Stimulated activated CD4-positive, alpha-beta T cell treated with anti-CD3 and anti-CD28 coated beads, Interleukin-2, amount 100 ng/mL, for 24 hours (primary cell): ENCODE measurements at regions not wholly inside any gene's neighbourhood (a gene's known extent, or its start where the extent isn't known, plus 50 kb on each side); places are given as distances from the start of the nearest gene placed in this dataset.
"Not testable (repeated sequence)": the region's sequence is repeated elsewhere in the genome, so short reads cannot be mapped to it uniquely, and the experiment has no call there.

Experiments
- DNase-seq, 2 donors: peaks; one replicate each; pipeline ENCODE4 v3.0.0-alpha.2; 2020

DNA sequence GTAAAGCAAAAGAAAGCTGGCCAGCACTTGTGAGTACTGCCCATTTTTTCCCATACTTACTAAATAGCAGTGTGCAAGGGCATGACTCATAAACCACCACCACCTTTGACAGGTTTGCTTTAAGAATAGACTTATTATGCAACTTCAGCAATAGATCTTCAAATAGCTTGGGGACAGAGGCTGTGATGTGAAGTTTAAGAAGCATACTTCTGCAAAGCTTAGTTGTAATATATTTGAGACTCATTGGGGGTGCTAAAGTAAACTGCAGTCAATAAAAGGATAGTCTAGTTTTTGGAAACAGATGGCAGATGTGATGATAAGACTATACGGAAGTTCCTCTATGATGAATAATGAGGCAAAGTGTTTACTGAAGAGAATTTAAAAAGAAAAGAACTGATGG lies 210.0 kb downstream of the PLA2G4A start:
- DNase-seq, result no peak

DNA sequence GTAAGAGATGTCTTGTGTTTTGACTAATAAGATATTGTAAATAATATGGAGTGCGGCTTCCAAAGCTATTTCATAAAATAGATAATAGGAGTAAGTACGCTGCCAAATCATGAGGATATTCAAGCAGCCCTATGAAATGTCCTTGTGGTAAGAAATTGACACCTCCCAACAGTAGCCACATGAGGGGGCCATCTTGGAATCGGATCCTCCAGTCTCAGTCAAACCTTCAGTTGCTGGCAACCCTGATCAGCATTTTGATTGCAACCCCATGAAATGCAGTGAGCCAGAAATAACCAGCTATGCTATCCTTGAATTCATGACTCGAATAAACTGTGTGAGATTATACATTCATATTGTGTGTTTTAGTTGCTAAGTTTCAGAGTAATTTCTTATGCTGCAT lies 212.4 kb downstream of the PLA2G4A start:
- no peak for DNase-seq

DNA sequence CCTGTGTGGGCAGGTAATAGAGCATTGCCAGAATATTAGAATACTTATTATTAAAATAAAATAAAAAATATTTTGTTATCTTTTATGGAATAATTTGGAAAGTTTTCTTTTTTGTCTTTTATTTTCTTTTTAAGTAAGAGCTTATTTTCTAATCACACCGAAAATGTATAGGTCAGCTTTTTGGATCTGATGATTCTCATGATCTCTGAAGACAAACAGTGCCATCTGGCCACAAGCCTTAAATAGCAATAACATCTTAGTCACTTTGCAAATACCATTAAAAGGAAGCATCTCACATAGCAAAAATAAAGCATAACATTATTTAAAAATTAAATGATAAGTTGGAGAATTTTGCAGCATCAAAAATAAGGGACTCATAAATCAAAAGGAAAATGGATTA lies 213.8 kb downstream of the PLA2G4A start:
- no peak for DNase-seq

DNA sequence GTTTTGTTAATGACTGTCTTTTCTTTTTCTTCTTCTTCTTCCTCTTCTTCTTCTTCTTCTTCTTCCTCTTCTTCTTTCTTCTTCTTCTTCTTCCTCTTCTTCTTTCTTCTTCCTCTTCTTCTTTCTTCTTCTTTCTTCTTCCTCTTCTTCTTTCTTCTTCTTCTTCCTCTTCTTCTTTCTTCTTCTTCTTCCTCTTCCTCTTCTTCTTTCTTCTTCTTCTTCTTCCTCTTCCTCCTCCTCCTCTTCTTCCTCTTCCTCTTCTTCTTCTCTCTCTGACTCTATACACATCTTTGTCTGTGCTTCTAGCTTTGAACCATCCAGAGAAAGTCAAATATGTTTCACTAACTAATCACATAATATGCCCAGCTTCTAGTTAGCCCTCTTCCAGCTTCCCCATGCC lies 214.7 kb downstream of the PLA2G4A start:
- DNase-seq, result not testable (repeated sequence)

DNA sequence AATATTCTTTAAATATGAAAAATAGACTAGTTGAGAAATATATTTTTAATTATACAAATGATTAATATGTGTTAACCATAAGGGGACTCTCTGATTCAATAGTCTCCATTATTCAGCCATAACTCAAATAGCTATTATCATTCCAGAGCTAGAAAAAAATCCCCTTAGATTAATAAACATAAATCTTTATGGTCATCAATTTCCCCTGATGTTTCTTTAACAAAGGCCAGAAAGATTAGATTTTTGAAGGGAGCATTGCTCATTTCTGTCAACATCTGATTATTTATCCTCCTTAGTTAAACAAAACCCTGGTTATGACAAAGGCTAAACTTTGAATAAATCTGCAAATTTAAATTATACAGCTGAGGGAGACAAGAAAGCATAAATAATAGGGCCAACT lies 215.7 kb downstream of the PLA2G4A start:
- DNase-seq, result no peak

DNA sequence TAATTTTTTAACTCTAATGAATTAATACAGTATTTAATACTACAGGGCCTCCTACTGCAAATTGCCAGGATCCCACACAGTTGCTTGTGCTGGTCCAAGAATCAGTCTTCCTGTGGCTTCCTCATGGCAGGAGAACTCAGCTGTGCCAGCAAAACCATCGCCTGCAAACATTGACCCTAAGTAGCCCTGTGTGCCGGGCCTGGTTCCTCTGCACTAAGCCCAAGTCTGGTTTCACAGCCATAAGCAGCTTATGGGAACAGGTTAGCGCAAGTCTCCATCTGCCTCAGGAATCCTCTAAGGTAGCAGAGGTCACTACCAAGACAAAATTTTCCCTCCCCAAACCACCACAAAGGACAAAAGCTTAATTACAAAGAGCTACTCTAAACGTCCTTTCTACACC lies 216.6 kb downstream of the PLA2G4A start:
- DNase-seq, result no peak

DNA sequence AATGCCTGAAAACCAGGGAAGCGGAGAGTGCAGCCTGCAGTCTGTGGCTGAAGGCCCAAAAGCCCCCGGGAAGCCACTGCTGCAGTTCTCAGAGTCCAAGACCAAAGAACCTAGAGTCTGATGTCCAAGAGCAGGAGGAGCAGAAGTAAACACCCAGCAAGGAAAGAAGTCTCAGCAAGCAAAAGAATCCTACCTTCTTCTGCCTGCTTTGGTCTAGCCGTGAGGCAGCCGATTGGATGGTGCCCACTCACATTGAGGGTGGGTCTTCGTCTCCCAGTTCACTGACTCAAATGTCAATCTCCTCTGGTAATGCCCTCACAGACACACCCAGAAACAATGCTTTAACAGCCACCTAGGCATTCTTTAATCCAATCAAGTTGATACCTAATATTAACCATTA lies 217.5 kb downstream of the PLA2G4A start:
- no peak for DNase-seq

DNA sequence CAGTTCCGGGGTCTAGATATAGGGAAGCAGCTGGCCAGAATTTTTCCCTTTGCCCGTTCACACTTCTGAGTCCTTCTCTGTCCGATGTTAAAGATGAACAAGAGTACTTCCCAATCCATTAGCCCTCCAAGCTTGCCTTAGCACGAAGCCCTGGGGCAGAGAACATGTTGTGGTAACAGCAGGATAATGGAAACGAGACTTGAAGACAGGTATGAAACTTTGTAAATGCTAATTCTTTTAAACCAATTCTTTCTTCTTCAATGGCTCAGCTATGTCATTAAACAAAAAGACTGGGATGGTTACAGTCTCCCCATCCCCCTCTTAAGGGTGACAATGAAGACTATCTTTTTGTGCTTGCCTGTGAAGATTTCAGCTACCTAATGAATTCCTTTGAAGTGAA lies 218.5 kb downstream of the PLA2G4A start:
- DNase-seq, result no peak

DNA sequence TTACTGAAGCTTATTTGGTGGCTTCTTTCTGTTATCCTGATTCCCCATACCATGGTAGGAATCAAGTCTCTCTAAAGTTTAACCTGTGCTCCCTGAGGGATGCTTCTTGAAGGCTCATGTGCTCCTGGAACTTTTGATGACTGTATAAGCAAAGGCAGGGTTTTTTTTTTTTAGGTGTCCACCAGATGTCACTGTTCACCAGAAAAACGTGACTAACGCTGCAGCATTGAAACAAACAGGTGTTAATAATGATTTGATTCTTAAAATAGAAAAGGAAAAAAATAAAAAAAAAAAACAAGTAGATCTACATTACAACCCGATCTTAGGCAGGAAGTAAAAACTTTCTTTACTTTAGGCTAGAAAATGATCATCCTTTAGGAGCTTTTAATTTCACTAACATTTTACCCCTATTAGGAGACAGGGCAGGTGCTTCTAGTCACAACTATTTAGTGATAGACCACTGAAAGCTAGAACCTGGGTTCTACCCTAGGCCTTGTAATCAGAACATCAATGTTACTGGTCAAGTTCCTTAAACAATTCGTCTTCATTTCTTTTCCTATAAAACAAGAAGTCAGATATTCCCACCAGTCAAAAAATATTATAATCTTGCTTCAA lies 223.0 kb downstream of the PLA2G4A start:
- no peak for DNase-seq

DNA sequence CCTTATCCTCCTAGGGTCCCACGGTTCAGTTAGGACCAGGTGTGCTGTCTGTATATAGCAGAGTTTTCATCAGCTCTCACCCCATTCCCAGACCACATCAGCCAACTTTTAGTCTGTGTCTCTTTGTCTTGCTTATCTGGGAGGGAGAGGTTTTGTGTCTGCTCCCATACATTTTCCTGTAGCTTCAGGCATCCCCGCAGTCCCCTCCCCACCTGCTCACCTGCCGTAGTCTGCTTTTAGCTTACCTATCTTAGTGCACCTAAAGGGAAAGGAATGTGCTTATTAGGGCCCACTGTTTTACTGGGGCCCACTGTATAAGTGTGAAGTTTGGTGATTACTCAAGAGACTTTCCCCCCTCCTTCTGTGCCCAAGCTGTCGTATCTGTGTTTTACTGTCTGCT lies 225.1 kb downstream of the PLA2G4A start:
- DNase-seq, result no peak

DNA sequence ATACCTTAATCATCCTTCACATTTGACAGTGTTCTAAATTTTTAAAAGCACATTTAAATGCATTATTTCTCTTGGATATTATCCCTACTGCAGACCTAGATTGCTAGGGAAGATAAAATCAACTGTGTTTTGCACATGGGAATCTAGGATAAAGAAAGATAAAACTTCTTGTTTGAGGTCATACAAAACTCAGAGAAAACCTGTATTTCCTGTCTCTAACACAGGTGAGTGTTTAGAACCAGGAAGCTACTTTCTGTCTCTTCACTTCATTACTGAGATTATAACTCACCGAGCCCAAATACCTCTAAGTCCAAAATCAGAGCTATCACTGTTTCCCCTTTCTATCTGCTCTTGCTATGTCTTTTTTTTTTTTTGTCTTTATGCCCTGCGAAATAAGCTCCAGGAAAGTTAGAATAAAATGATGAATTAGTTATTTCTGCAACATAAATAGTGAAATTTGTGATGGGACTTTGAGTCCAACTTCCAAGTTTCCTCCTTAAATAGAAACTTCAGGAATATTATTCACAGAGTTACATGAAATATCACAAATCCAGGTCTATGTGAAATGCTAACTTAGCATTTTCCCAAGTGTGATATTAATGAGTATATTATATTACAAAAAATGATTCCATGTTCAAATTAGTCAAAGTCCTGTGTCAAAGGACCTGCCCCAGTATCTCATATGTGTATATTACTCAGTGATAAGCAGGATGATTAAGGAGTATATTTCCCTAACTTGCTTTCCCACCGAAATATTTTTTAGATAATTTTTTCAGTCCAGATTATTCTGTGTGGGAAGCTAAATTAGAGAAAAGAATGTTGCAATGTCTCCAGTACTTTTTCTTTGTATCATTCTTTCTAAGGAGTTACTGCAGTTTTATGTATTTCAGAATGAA lies 226.4 kb downstream of the PLA2G4A start:
- DNase-seq, result no peak

DNA sequence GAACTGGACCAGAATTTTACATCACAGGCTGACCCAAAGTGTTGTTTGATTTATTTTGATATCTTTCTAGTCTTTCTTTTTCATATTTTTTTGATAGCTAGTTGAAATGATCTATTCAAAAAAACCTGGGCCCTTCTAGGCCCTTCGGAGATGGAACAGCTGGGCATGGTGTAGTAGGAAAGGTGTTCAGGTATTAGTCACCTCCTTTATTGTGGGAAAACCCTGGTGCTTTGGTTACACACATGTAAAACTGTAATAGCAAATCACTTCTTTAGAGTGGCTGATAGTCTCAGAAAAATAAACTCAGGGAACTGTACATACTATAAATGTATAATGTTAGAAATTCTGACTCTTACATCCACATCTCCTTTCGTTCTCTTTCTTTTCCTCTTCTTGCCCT lies 234.5 kb downstream of the PLA2G4A start:
- DNase-seq, result no peak

DNA sequence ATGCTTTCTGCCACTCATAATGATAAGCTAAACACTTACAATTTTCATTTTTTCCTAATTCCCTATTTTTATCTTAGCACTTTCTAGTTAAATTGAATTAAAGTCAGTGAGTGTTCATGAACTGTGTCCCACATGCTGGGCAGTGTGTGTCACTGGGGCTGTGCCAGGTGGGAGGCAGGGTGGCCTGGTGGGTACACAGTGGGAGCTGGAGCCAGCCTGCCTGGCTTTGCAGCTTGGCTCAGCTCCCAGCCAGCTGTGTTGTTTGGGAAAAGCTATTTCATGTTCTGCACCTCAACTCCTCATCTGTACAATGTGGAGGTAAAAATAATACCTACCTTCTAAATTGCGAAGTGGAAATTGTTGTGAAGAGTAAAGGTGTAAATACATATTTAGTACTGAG lies 238.4 kb downstream of the PLA2G4A start:
- DNase-seq, result no peak

DNA sequence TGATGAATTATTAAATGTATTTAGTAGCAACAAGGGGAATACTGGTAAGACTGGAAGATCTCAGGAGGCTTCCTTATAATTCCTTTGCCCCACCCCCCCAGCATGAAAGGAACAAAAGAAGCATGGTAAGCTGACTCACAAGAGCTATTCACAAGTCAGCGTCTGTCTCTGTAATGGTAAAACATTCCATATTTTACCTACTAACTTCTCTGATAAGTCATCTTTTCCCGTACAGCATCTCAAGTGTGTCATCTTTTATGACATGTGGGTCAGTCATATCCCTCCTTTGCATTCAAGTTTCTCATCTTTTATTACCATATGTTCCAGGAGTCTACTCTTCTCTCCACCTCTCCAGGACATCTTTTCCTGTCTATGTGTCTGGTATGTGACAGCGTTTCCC lies 241.3 kb downstream of the PLA2G4A start:
- DNase-seq, result no peak

DNA sequence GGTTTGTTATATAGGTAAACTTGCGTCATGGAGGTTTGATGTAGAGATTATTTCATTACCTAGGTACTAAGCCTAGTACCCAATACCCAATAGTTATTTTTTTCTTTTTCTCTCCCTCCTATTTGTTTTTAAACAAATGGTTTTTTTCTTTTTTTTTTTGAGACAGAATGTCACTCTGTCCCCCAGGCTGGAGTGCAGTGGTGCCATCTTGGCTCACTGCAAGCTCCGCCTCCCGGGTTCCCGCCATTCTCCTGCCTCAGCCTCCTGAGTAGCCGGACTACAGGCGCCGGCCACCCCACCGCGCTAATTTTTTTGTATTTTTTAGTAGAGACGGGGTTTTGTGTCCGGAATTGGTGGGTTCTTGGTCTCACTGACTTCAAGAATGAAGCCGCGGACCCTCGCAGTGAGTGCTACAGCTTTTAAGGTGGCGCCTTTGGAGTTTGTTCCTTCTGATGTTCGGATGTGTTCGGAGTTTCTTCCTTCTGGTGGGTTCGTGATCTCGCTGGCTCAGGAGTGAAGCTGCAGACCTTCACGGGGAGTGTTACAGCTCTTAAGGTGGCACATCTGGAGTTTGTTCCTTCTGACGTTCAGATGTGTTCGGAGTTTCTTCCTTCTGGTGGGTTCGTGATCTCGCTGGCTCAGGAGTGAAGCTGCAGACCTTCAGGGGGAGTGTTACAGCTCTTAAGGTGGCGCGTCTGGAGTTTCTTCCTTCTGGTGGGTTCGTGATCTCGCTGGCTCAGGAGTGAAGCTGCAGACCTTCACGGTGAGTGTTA lies 243.7 kb downstream of the PLA2G4A start:
- DNase-seq, result not testable (repeated sequence)

DNA sequence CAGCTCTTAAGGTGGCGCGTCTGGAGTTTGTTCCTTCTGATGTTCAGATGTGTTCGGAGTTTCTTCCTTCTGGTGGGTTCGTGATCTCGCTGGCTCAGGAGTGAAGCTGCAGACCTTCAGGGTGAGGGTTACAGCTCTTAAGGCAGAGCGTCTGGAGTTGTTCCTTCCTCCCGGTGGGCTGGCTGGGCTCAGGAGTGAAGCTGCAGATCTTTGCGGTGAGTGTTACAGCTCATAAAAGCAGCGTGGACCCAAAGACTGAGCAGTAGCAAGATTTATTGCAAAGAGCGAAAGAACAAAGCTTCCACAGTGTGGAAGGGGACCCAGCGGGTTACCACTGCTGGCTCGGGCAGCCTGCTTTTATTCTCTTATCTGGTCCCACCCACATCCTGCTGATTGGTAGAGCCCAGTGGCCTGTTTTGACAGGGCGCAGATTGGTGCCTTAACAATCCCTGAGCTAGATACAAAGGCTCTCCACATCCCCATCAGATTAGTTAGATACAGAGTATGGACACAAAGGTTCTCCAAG lies 244.3 kb downstream of the PLA2G4A start:
- DNase-seq, result not testable (repeated sequence)

DNA sequence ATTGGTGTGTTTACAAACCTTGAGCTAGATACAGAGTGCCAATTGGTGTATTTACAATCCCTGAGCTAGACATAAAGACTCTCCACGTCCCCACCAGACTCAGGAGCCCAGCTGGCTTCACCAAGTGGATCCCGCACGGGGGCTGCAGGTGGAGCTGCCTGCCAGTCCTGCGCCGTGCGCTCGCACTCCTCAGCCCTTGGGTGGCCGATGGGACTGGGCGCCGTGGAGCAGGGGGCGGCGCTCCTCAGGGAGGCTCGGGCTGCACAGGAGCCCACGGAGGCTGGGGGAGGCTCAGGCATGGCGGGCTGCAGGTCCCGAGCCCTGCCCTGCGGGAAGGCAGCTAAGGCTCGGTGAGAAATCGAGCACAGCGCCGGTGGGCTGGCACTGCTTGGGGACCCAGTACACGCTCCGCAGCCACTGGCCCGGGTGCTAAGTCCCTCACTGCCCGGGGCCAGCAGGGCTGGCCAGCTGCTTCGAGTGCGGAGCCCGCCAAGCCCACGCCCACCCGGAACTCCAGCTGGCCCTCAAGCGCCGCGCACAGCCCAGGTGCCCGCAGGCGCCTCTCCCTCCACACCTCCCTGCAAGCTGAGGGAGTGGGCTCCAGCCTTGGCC lies 245.0 kb downstream of the PLA2G4A start:
- DNase-seq, result not testable (repeated sequence)

DNA sequence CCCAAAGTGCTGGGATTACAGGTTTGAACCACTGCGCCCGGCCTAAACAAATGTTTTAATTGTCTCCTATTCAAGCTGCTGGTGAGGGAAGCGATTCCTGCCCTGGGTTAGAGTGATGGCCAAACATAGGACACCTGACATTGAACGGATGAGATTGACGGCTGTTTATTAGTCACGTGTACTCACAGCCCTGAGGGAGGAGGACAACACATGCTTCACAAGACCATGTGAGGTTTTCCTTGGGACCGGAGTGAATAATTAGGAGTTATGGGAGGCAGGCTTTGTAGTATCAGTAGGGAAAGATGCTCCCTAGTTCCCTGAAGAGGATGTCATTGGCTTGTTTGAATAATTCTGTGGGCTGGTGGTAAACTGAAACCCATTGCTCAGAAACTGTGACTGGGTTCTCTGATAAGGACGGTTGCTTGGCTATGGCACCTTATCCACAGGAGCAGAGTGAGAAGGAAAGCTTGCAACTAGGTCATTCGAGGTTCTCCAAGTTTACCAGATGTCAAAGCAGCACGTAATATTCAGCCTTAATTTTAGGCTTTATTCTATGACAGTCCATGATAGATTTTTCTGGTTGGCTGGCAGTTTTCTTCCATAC lies 245.8 kb downstream of the PLA2G4A start:
- DNase-seq, result no peak

DNA sequence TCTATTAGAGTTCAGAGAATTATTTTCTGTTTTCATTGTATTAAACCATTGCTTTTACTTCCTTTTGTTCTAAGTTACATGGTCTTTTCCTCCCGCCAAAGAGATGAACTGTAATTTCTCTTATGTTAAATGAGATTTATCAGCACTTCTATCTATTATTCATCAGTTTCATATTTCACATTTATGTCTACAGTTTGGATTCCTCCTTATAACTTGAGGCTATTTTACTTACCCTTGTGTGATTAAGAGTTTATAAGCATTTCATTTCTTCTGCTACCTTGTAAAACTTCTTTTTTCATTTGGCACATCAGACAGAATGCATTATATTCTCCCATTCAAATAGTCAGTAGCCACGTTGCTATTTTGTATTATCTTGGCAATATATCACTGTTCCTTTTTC lies 248.2 kb downstream of the PLA2G4A start:
- no peak for DNase-seq

DNA sequence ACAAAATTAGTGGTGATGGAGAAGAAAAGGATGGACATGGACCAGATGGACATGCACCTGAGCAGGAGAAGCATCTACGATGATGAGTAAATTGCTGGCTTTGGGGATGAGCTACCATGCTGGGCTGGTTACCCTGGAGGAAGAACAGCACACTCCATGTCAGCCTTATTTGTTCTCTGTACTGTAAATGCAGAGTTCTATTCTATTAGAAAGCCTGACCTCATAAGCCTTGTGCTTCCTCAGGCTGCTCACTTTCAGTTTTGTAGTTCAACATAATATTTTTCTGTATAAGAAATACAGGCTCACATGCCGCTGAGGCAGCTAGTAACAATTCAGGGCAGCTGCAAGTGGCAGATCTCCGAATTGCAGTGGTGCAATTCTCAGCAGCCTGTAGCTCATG lies 249.6 kb downstream of the PLA2G4A start:
- DNase-seq, result no peak

DNA sequence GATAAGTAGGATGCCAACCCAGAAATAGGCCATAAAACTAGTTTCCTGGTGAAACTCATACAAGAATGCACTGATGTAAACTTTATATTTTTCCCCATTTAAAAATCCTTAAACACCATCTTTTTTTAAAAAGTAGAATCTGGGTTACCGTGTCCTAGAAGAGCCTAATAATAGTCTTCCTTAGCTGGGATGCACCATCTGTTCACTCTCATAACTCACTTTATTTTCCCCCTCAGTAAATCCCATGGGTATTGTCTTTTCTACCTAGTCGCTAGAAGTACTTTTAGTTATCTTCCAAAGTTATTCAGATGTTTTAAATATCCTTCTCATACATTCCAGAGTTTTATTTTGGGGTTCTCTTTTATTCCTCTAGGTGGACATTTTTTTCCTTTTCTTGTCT lies 250.2 kb downstream of the PLA2G4A start:
- DNase-seq, result no peak

DNA sequence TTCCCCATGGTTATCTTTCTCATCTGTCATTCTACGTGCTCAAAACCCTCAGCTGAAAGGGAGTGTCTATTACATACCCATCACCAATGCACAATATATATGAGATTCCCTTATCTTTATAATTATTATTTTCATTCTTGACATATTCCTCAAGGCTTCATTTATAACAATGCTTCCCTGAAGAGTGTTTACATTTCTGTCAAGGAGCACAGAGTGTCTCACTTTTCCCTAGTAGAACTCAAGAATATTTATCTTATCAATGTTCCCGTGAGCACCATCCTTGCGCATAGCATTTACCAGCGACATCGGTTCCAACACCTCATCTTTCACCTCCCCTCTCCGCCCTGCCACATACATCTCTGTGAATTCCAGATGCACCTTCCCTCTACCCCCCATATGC lies 250.6 kb downstream of the PLA2G4A start:
- DNase-seq, result no peak

DNA sequence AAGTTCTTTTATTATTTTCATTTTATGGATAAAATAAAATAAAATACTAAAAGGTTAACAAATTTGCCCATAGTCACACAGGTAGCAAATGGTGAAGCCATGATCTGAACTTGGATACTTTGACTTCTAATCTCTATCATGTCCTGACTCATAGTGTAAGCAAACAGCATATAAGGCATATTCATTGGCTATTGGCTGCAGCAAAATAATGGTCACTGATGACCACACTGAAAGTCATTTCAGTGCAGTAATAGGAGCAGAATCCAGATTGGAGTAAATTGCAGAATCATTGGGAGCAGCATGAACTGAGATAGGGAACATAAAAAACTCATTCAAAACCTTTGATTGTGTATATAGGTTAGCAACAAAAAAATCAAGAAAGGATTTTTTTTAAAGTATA lies 262.9 kb downstream of the PLA2G4A start:
- DNase-seq, result no peak
